MCF 10A (cell line): ENCODE measurements at regions not wholly inside any gene's neighbourhood (a gene's known extent, or its start where the extent isn't known, plus 50 kb on each side); places are given as distances from the start of the nearest gene placed in this dataset.
A peak's percentile ranks its signal among the peaks of the same experiment; 100 is the strongest.

Experiments used
- BruUV-seq: library from RNA; stranded (reverse); fragments of 400-500 nt; replicated peaks from 2 replicates; lab custom pipeline; 2021; lab: Mats Ljungman, UMichigan
- CTCF ChIA-PET: fragments of 300-600 bp; sonication (Branson Sonifier 250); formaldehyde crosslinking; extraction: SDS; loops from one replicate; lab custom pipeline; 2021; ENCODE audit warnings: antibody characterized with exemption, inconsistent platforms; lab: Yijun Ruan, JAX
- POLR2A ChIA-PET: fragments of 300-600, 350-650 bp; sonication (Branson Sonifier 250); formaldehyde crosslinking; extraction: SDS; loops from one replicate; lab custom pipeline; 2020; ENCODE audit warnings: antibody characterized with exemption, inconsistent platforms; lab: Yijun Ruan, JAX
- DNase-seq: peaks from one replicate; pipeline ENCODE4 v3.0.0-alpha.2; 2018; ENCODE audit not compliant: unreplicated experiment
- H3K27ac Mint-ChIP-seq: one replicate; pipeline ENCODE4 v1.8.0; 2022; ENCODE audit warnings: mild to moderate bottlenecking, low read depth, mixed read lengths; ENCODE audit not compliant: unreplicated experiment
- H3K27me3 Mint-ChIP-seq: one replicate; pipeline ENCODE4 v1.8.0; 2022; ENCODE audit warnings: mixed read lengths; ENCODE audit not compliant: insufficient read depth, unreplicated experiment
- H3K36me3 Mint-ChIP-seq: one replicate; pipeline ENCODE4 v1.8.0; 2022; ENCODE audit warnings: mild to moderate bottlenecking, moderate library complexity, mixed read lengths; ENCODE audit not compliant: insufficient read depth, unreplicated experiment
- H3K4me1 Mint-ChIP-seq: one replicate; pipeline ENCODE4 v1.8.0; 2022; ENCODE audit warnings: mixed read lengths; ENCODE audit not compliant: insufficient read depth, unreplicated experiment
- H3K4me3 Mint-ChIP-seq: one replicate; pipeline ENCODE4 v1.8.0; 2022; ENCODE audit warnings: mild to moderate bottlenecking, moderate library complexity, mixed read lengths; ENCODE audit not compliant: unreplicated experiment
- H3K9me3 Mint-ChIP-seq: one replicate; pipeline ENCODE4 v1.8.0; 2022; ENCODE audit warnings: mixed read lengths; ENCODE audit not compliant: unreplicated experiment
- CTCF ChIP-seq: fragments of 200-600 bp; IDR thresholded peaks from one replicate; pipeline ENCODE4 v1.8.0; 2022; ENCODE audit warnings: antibody characterized with exemption, mild to moderate bottlenecking; ENCODE audit not compliant: unreplicated experiment
- intact Hi-C: fragments of 100-400 bp; cut with micrococcal nuclease; formaldehyde crosslinking; loops from 2 replicates; pipeline ENCODE4 v1.14.1; 2022

- Mint-ChIP-seq H3K4me1 (no peaks in the 10 kb centered on the region), H3K36me3 (no peaks in the 10 kb centered on the region), H3K4me3 (no peak overlapping the region), H3K27ac (no peak overlapping the region), H3K9me3 (no peaks in the 10 kb centered on the region), H3K27me3 (no peaks in the 10 kb centered on the region)
- intact Hi-C loops = no loop called here
- CTCF ChIA-PET = no interaction called here
- no peak for TF ChIP-seq CTCF
- DNase-seq = peak; percentile 4
- POLR2A ChIA-PET = no interaction called here
- BruUV-seq = no TSS peak
Measured at GRCh38 chr3:135803028-135803692, 162.4 kb upstream of the PPP2R3A start.

GRCh38 chr3:135805752-135806151 is 159.8 kb upstream of the PPP2R3A start:
- DNase-seq = no peak
- ChIA-PET POLR2A (no interaction called here), CTCF (interaction anchor here (0.6 to 1.6 kb wide), 2 partner anchors 237 to 626 kb away, joined by 3 to 5 read pairs; no protein-coding TSS in a partner anchor)
- intact Hi-C loops = no loop called here
- Mint-ChIP-seq H3K4me1 (no peaks in the 10 kb centered on the region), H3K36me3 (no peaks in the 10 kb centered on the region), H3K9me3 (no peaks in the 10 kb centered on the region), H3K27me3 (peaks cover 20% of the 10 kb centered on the region), H3K4me3 (no peak overlapping the region), H3K27ac (no peak overlapping the region)
- no peak for TF ChIP-seq CTCF
- BruUV-seq = no TSS peak

GRCh38 chr3:135806317-135806716 is 159.2 kb upstream of the PPP2R3A start:
- Mint-ChIP-seq H3K27ac (no peak overlapping the region), H3K27me3 (peaks cover 25% of the 10 kb centered on the region), H3K36me3 (no peaks in the 10 kb centered on the region), H3K4me3 (no peak overlapping the region), H3K9me3 (no peaks in the 10 kb centered on the region), H3K4me1 (no peaks in the 10 kb centered on the region)
- intact Hi-C loops = no loop called here
- TF ChIP-seq CTCF = no peak
- ChIA-PET CTCF (interaction anchor here (1.6 kb wide), 1 partner anchor 236 kb away, joined by 5 read pairs; no protein-coding TSS in a partner anchor), POLR2A (no interaction called here)
- DNase-seq = no peak
- BruUV-seq = no TSS peak

GRCh38 chr3:135807879-135808278 is 157.6 kb upstream of the PPP2R3A start:
- Mint-ChIP-seq H3K4me1 (no peaks in the 10 kb centered on the region), H3K4me3 (no peak overlapping the region), H3K36me3 (no peaks in the 10 kb centered on the region), H3K9me3 (no peaks in the 10 kb centered on the region), H3K27ac (no peak overlapping the region), H3K27me3 (peaks cover 29% of the 10 kb centered on the region)
- DNase-seq = no peak
- POLR2A ChIA-PET = no interaction called here
- TF ChIP-seq CTCF = no peak
- CTCF ChIA-PET = interaction anchor here (1.0 kb wide), 1 partner anchor 62 kb away, joined by 4 read pairs; no protein-coding TSS in a partner anchor
- intact Hi-C loops = no loop called here
- no TSS peak for BruUV-seq
